Head of caudate nucleus (tissue), 42 donors: ENCODE measurements at regions not wholly inside any gene's neighbourhood (a gene's known extent, or its start where the extent isn't known, plus 50 kb on each side); places are given as distances from the start of the nearest gene placed in this dataset.
A peak's percentile ranks its signal among the peaks of the same experiment; 100 is the strongest.
"Not testable (repeated sequence)": the region's sequence is repeated elsewhere in the genome, so short reads cannot be mapped to it uniquely, and the experiment has no call there.

Source experiments
- DNase-seq, 42 donors: peaks; one replicate each; pipeline versions ENCODE4 v3.0.0 to v3.0.0-alpha.2; 2020 to 2021; ENCODE audit warnings: mixed read lengths in 7 of 42
- intact Hi-C: fragments of 100-400 bp; cut with DNase I; formaldehyde crosslinking; loops from one replicate; pipeline ENCODE4 v1.15.0; 2022

DNA sequence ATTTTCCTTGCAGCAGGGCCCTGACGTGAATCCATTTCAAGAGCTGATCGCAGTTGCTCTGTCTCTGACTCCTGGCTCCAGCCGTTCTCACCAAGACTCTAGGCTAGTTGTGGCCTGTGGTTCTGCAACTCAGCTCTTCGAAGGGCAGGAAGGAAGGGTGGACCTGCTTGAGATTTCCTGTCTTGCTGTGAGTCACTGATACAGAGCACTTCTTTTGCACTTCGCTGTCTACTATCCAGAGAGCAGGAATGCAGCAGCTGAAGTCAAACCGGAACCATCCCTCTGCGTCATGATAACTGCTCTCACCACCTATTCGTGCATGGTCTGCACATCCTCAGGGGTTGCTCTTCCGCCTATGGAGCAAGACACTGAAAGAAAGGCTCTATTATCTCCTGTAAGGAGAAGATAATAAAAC lies 59.7 kb downstream of the RAP2B start:
- intact Hi-C loops, result no loop called here
- DNase-seq, result peak in 39 of 42 donors; percentile 5 to 73 (median 37)

DNA sequence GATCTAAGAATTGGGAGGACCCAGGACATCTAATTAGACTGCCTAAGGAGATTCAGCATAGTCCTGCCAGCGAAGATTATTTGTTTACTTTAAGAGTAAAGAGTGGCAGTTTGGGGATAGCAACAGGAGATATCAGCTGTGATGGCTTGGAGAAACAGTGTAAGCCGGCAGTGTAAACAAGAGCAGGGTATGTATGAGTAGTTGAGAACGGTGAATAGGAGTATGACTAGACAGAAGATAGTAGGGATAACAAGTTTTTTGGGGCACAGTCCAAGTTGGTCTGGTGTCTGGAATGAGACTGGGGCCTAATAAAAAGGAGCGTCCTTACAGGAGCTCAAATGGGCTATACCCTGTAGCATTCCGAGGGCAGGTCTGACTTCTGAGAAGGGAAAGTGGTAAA lies 64.9 kb downstream of the RAP2B start:
- intact Hi-C loops, DNase-seq: not testable (repeated sequence)

DNA sequence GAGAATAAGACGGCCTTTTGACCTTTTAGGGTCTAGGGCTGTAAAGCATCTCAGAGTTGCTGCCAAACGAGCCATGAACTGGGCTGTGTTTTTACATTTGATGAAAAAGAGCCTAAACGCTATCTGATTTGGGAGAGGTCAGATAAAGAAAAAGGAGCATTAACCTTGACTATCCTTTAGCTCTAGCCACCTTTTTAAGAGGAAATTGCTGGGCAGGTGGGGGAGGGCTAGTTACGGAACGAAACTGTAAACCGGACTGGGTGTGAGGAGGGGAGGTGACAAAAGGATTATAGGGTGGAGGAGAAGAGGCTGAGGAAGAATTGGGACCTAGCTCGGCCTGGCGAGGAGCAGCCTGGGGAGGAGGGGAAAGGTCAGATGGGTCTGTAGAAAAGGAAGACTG lies 68.4 kb downstream of the RAP2B start:
- DNase-seq, intact Hi-C loops: not testable (repeated sequence)

DNA sequence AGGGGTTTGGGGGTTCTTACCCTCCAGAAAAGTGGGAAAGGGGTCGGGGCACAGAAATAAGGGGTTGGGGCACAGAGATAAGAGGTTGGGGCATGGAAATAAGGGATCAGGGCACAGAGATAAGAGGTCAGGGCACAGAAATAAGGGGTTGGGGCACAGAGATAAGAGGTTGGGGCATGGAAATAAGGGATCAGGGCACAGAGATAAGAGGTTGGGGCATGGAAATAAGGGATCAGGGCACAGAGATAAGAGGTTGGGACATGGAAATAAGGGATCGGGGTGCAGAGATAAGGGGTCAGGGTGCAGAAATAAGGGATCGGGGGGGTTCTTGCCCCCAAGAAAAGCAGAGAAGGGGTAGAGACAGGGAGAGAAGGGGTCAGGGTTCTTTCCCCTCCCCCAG lies 69.2 kb downstream of the RAP2B start:
- intact Hi-C loops, DNase-seq: not testable (repeated sequence)

DNA sequence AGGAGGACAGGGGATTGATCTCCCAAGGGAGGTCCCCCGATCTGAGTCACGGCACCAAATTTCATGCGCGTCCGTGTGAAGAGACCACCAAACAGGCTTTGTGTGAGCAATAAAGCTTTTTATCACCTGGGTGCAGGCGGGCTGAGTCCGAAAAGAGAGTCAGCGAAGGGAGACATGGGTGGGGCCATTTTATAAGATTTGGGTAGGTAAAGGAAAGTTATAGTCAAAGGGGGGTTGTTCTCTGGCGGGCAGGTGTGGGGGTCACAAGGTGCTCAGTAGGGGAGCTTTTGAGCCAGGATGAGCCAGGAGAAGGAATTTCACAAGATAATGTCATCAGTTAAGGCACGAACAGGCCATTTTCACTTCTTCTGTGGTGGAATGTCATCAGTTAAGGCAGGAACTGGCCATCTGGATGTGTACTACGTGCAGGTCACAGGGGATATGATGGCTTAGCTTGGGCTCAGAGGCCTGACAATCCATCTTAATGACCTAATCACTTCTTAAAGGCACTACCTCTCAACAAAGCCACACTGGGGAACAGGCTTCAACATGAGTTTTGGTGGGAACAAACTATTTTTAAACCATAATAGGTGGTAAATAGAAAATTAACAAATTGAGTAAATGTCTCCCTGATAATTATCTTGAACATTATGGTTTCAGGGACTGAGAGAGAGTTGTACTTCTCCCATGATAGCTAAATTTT lies 70.2 kb downstream of the RAP2B start:
- intact Hi-C loops, DNase-seq: not testable (repeated sequence)

DNA sequence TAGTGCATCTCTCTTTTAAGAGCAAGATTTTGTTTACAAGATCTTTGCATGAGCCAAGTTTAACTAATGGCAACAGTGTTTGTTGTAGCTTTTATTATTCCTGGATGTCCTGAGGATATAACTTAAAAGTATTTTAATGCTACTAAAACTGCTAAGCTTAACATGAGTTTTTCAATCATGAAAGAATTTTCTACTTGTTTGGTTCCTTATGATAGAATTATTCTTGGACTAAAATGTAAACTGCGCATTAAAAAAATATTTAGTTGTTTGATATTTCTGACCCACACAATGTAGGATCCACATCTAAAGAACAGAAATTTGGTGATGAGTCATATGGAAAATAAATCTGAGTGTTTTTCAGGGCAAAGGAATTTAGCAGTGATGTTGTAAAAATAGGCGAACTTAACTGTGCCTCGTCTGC lies 70.8 kb downstream of the RAP2B start:
- intact Hi-C loops, result no loop called here
- DNase-seq, result no peak

DNA sequence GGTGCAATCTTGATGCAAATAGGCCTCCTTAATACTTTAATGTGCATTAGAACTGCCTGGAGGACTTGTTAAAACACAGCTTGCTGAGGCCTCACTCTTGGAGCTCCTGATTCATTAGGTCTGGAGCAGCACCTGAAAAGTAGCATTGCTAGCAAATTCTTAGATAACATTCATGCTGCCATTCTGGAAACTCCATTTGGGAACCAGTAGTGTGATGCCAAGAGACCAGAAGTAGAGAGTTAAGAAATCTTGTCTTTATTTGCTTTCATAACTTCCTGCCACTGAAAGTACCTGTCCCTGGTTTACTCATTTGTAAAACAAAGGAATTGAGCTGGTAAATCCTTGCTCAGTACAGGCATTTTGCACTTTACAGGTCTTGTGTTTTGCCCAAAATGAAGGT lies 72.0 kb downstream of the RAP2B start:
- DNase-seq, result no peak
- intact Hi-C loops, result no loop called here

DNA sequence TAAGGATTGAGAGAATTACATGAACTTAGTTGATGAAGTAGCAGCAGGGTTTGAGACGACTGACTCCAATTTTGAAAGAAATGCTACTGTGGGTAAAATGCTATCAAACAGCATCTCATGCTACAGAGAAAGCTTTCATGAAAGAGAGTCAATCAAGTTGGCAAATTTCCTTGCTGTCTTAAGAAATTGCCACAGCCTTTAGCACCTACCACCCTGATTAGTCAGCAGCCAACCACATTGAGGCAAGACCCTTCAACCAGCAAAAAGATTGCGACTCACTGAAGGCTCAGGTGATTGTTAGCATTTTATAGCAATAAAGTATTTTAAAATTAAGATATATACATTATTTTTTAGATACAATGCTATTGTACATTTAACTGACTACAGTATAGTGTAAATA lies 80.9 kb downstream of the RAP2B start:
- intact Hi-C loops, result no loop called here
- no peak for DNase-seq

DNA sequence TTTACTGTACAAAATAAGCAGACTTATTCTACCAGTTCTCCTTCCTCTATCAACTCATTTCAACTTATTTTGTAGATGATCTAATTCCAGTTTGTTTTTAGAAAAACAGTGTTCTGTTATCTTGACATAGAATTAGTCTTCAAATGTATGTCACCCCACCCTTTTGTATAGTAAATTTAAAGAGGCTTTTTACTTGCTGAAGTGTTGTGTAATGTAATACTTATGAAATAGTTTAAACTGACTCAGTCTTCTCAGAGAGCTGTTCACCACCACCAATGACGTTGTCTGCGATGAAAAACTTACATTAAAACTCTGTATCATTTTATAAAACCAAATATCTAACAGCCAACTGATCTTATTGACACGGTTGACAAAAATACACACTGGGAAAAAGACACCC lies 82.9 kb downstream of the RAP2B start:
- intact Hi-C loops, result no loop called here
- no peak for DNase-seq

DNA sequence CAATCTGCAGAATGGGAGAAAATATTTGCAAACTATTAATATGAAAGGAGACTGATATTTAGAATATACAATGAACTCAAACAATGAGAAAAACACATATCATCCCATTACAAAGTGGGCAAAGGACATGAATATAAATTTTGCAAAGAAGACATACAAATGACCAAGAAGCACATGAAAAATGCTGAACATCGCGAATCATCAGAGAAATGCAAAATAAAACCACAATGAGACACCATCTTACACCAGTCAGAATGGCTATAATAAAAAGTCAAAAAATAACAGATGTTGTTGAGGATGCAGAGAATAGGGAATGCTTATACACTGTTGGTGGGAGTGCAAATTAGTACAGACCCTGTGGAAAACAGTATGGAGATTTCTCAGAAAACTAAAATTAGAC lies 83.6 kb downstream of the RAP2B start:
- intact Hi-C loops, result no loop called here
- DNase-seq, result no peak

DNA sequence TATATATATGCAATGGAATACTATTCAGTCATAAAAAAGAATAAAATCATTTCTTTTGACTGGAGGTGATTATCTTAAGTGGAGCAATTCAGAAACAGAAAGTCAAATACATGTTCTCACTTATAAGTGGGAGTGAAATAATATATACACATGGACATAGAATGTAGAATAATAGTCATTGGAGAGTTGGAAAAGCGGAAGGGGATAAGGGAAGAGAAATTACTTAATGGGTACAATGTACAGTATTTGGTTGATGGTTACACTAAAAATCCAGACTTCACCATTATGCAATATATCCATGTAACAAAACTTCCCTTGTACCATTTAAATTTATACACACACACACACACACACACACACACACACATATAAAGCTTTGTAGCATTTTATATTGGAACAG lies 84.3 kb downstream of the RAP2B start:
- DNase-seq, result no peak
- intact Hi-C loops, result no loop called here

DNA sequence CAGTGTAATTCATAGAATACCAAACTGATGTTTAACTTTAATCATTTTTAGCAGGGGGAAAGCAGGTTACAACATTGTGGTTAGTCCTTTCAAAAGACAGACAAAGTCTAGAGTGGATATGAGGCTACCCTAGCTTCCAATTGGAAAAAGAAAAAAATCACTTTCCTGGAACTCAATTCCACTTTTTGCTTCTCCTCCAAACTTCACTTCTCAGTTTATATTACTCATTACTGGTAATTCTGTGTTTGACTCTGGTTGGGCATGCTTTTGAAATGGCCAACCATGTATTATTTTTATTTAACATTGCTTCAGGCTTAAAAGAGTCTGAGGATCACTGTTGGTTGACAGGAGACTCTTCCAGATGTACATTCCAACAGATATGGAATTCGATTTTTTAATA lies 84.8 kb downstream of the RAP2B start:
- intact Hi-C loops, result no loop called here
- no peak for DNase-seq

DNA sequence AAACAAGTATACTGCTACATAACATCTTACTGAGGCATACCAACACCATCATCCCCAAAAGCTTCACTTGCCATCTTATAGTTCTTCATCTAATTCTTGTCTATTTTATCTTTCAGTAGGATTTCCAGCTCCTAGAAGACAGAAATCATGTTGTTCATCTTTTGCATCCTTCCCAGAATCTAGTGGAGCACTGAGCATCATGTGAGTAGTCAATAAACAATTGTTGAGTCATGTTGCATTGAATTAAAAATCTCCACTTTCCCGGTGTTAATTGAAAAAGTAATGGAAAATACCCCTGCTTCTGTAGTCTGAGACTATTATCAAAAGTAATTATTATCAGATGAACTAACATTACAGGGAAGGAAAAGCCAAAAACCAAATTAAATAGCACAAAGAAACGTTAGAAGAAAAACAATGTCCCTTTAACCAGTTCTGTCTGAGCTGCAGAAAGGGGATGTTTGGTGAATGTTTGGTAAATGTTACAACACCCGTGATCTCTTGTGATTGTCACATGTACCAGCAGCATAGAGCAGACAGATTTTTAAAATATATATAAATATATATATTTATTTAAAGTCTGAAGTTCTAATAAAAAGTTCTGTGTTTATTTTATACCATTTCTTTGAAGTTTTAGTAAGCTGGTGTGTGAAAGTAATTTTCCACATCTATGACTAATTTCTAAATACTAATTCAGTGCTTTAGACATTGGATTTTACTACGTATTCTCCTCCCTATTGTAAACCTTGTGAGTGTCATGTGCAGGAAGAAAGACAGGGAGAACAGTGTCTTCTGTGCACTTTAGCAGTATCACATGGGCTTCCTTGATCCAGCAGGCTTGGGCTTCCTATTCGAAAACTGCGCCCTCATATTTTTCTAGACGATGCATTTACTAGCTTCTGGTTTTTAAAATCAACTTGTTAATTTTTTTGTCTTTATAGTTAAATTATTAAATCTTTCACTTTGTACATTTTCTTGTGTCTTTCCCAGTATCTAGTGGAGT lies 85.6 kb downstream of the RAP2B start:
- peak in 1 of 42 donors; percentile 20 for DNase-seq
- intact Hi-C loops, result no loop called here

DNA sequence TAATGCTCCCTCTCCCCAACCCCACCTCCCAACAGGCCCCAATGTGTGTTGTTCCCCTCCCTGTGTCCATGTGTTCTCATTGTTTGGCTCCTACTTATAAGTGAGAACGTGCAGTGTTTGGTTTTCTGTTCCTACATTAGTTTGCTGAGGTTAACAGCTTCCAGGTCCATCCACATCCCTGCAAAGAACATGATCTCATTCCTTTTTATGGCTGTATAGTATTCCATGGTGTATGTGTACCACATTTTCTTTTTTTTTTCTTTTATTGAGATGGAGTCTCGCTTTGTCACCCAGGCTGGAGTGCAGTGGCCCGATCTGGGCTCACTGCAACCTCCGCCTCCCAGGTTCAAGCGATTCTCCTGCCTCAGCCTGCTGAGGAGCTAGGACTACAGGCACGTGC lies 86.8 kb downstream of the RAP2B start:
- intact Hi-C loops, DNase-seq: not testable (repeated sequence)

DNA sequence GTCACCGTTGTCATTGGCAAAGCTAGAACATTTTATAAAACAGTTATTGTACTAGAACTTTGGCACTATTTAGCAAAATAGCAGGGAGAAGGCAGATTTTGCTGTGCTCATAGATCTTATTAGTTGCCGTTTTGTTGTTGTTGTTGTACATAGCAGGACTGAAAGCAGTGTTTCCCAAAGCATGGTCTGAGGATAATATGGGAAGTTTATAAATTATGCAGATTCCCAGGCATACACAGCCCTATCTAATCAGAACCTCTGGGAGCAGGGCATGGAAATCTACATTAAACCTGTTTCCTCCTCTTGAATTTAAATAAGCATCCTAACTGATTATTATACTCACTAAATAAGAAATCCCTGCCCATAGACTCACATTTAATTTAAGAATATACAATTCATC lies 87.9 kb downstream of the RAP2B start:
- intact Hi-C loops, result no loop called here

DNA sequence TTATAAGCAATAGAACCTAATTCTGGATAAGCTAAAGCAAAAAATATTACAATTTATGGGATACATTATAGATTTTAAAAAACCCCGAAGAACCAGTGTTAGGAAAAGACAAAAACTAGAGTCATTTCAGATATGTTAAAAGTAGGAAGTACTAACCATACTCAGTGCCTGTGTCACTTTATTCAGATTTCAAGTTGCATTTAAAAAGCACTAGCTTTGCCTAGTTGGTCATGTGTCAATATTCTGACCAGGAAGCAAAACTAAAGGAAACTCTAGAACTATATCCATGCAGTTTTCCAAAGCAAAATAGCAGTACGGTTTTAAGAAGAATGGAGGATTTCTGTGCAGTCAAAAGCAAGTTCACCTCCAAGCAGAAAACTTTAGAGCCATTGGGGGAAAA lies 88.4 kb downstream of the RAP2B start:
- intact Hi-C loops, result no loop called here
- no peak for DNase-seq

More for the DNA sequence above, 87.9 kb downstream of the RAP2B start:
- DNase-seq, result no peak

DNA sequence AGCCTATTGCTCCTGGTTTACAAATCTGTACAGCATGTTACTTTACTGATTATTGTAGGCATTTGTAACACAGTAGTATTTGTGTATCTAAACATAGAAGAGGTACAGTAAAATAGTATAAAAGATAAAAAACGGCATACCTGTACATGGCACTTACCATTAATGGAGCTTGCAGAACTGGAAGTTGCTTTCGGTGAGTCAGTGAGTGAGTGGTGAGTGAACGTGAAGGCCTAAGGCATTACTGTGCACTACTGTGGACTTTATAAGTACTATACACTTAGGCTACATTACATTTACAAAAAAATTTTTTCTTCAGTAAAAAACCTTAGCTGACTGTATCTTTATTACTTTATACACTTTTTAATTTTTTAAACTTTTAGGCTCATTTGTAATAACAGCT lies 90.9 kb downstream of the RAP2B start:
- no peak for DNase-seq
- intact Hi-C loops, result no loop called here

DNA sequence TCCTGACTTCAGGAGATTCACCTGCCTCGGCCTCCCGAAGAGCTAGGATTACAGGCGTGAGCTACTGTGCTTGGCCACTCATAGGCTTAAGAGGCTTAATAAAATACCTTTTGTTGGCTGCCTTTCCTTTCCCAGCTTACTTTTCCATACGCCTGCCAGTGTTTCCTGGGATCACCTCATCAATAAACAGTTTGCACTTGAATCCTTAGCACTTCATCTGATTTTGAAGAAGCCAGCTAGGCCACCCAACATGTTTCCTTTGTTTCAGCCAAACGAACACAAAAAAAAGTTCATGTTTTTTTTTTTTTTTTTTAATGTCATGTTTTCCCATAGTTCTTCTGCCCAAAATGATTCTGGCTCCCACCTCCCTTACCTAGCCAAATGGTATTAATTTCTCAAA lies 92.3 kb downstream of the RAP2B start:
- DNase-seq, result no peak
- intact Hi-C loops, result no loop called here

DNA sequence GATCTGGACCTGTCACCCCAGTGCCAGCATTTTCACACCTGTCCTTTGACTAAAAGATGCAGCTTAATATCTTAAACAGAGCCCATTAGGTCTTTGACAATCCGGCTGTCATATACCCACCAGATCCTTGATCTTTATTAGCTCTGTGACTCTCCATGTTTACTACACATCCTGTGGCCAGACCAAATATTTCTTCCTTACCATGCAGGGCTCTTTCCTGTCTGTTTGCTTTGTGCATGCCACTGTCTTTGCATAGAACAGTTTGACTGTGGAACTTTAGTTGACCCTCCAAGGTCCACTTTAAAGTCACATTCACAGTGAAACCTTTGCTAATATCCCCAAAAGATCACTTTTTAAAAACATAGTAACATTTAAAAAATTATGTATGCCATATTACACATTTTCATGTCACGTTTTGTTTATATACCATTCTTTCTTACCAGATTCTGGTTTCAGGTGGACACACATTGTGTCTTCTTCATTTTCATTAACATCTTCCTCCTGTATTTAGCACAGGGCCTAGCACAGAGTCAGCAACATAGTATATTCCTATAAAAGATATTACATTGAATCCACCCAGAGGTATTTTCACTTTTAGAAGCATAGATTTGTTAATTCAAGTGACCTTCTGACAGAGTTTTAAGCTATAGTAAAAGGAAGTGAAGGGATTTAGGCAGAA lies 95.8 kb downstream of the RAP2B start:
- no peak for DNase-seq
- intact Hi-C loops, result no loop called here

DNA sequence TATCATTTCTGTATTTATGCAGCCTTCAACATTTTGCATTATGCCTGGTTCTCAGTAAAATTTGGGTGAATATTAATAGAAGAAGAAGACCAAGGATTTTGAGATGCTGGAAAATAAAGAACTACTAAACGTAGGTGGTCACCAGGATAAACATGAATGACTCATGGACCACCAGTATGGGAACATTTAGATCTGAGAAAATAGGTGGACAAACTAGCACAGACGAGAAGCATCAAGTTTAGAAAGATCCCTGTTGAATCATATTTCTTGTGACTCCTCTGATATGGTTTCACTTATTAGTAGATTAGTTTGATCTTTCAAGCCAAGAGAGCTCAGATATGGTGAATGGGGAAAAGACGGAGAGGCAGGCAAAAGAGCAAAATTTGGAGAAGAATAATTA lies 97.9 kb downstream of the RAP2B start:
- intact Hi-C loops, result no loop called here
- DNase-seq, result no peak
